ENCODE measurements at regions not wholly inside any gene's neighbourhood (a gene's known extent, or its start where the extent isn't known, plus 50 kb on each side); places are given as distances from the start of the nearest gene placed in this dataset.

GRCh38 chr16:11447272-11447671 lies 102.0 kb downstream of the RMI2 start:
- ATAC-seq (ENCODE audit: insufficient number of reproducible peaks, low FRiP score, low read depth): no peak
- no peaks in the 10 kb centered on the region for H3K36me3 ChIP-seq
- no peak for DNase-seq (ENCODE audit: low spot score)
- no peaks in the 10 kb centered on the region for H3K9me3 ChIP-seq
- no peak for TF ChIP-seq CTCF (IDR thresholded peaks at IDR 0.05)
- no peaks in the 10 kb centered on the region for H3K27me3 ChIP-seq (replicated peaks; ENCODE audit: insufficient read depth)
- H3K27ac ChIP-seq: no peak overlapping the region
- H3K4me1 ChIP-seq (ENCODE audit: control insufficient read depth in 1 of 2, low read depth in 2 of 2): peaks cover 0 to 2% of the 10 kb centered on the region in 2 donors
- no peak overlapping the region for H3K4me3 ChIP-seq

GRCh38 chr16:11447836-11448235 lies 102.6 kb downstream of the RMI2 start:
- Histone ChIP-seq H3K4me3 (no peak overlapping the region), H3K27ac (no peak overlapping the region), H3K4me1 (ENCODE audit: control insufficient read depth in 1 of 2, low read depth in 2 of 2) (peaks cover 5 to 7% of the 10 kb centered on the region in 2 donors), H3K9me3 (no peaks in the 10 kb centered on the region), H3K36me3 (no peaks in the 10 kb centered on the region), H3K27me3 (replicated peaks; ENCODE audit: insufficient read depth) (no peaks in the 10 kb centered on the region)
- DNase-seq (ENCODE audit: low spot score) (no peak), ATAC-seq (ENCODE audit: insufficient number of reproducible peaks, low FRiP score, low read depth) (no peak)
- TF ChIP-seq CTCF (IDR thresholded peaks at IDR 0.05): no peak

GRCh38 chr16:11448796-11449416 lies 103.6 kb downstream of the RMI2 start:
- DNase-seq (ENCODE audit: low spot score) (no peak), ATAC-seq (ENCODE audit: insufficient number of reproducible peaks, low FRiP score, low read depth) (no peak)

GRCh38 chr16:11449716-11450115 lies 104.5 kb downstream of the RMI2 start:
- Histone ChIP-seq H3K27ac (no peak overlapping the region), H3K4me3 (no peak overlapping the region), H3K27me3 (replicated peaks; ENCODE audit: insufficient read depth) (no peaks in the 10 kb centered on the region), H3K4me1 (ENCODE audit: control insufficient read depth in 1 of 2, low read depth in 2 of 2) (peaks cover 7 to 17% of the 10 kb centered on the region in 2 donors), H3K36me3 (no peaks in the 10 kb centered on the region), H3K9me3 (no peaks in the 10 kb centered on the region)
- DNase-seq (ENCODE audit: low spot score) (no peak), ATAC-seq (ENCODE audit: insufficient number of reproducible peaks, low FRiP score, low read depth) (no peak)
- TF ChIP-seq CTCF (IDR thresholded peaks at IDR 0.05): no peak

More at GRCh38 chr16:11448796-11449416, 103.6 kb downstream of the RMI2 start:
- H3K4me3 ChIP-seq: no peak overlapping the region
- H3K4me1 ChIP-seq (ENCODE audit: control insufficient read depth in 1 of 2, low read depth in 2 of 2): peaks cover 7 to 17% of the 10 kb centered on the region in 2 donors
- H3K27me3 ChIP-seq (replicated peaks; ENCODE audit: insufficient read depth): no peaks in the 10 kb centered on the region
- TF ChIP-seq CTCF (IDR thresholded peaks at IDR 0.05): no peak
- no peak overlapping the region for H3K27ac ChIP-seq
- H3K36me3 ChIP-seq: no peaks in the 10 kb centered on the region
- no peaks in the 10 kb centered on the region for H3K9me3 ChIP-seq

- H3K4me3 ChIP-seq: no peak overlapping the region
- ATAC-seq (ENCODE audit: insufficient number of reproducible peaks, low FRiP score, low read depth): no peak
- no peaks in the 10 kb centered on the region for H3K36me3 ChIP-seq
- H3K27ac ChIP-seq: no peak overlapping the region
- H3K9me3 ChIP-seq: no peaks in the 10 kb centered on the region
- TF ChIP-seq CTCF (IDR thresholded peaks at IDR 0.05): no peak
- DNase-seq (ENCODE audit: low spot score): no peak
- H3K27me3 ChIP-seq (replicated peaks; ENCODE audit: insufficient read depth): no peaks in the 10 kb centered on the region
- peaks cover 7 to 17% of the 10 kb centered on the region in 2 donors for H3K4me1 ChIP-seq (ENCODE audit: control insufficient read depth in 1 of 2, low read depth in 2 of 2)
Measured at GRCh38 chr16:11450136-11450535, 104.9 kb downstream of the RMI2 start.

All from thoracic aorta (tissue), 2 donors.